Activated CD8-positive, alpha-beta memory T cell treated with anti-CD3 and anti-CD28 coated beads for 1 hour (primary cell): ENCODE measurements at regions not wholly inside any gene's neighbourhood (a gene's known extent, or its start where the extent isn't known, plus 50 kb on each side); places are given as distances from the start of the nearest gene placed in this dataset.
"Not testable (repeated sequence)": the region's sequence is repeated elsewhere in the genome, so short reads cannot be mapped to it uniquely, and the experiment has no call there.

Experiments
- DNase-seq, 2 donors: peaks; one replicate each; pipeline ENCODE4 v3.0.0-alpha.2; 2020; ENCODE audit warnings: low read depth in 1 of 2; ENCODE audit errors: extremely low read depth in 1 of 2

GRCh38 chr3:6249679-6250078, 611.2 kb upstream of the GRM7 start:
- DNase-seq: no peak

DNA sequence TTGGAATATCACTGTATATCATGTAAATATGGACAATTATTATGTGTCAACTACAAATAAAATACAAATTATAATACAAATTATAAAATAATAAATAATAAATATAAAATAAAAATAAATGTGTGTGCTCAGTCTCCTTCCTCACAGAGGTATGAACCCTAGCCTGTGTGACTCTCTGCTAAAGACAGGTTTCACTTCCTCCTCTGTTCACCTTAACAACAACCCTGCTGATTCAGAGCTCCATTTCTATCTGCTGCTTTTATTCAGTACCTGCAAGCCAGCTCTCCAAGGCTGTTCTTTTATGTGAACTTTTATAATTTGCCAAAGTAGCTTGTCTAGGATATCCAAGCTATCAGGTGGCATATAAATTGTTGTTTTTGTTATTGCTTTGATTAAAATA, 610.7 kb upstream of the GRM7 start:
- no peak for DNase-seq

DNA sequence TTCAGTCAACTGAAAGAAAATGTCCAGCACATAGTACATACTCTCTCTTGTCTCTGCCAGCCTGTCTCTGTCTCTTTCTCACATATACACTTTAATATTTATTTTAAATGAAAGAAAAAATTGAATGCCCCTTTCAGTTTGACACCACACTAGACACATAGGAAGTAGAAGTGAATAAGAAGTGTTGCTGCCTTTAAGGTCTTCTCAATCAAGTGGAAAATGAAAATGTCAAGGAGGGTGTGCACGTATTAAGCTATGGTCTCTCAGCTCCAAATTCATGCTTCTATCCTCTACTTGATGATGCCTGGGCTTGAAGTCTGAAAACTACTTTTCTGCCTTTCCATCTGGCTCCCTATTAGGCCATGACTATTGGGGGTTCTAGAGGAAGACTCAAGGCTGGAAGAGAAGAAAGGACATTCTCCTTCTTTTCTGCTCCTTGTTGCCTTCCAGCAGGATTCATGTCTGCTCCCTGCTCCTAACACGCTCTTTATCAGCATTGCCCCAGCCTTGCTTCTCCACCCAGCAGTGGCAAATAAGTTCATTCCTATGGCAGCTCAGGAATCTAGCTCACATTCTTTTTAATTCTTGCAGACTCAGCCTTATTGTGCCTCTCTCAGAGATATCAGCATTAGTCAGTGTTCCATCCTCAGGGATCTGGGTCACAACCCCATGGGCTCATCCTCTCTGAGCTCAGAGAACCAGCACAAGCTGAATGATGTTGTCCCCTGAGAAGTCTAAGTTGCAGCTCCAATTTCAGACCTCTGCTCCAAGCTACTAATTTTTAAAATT, 609.1 kb upstream of the GRM7 start:
- DNase-seq: no peak

GRCh38 chr3:6254490-6254889, 606.4 kb upstream of the GRM7 start:
- DNase-seq: no peak

DNA sequence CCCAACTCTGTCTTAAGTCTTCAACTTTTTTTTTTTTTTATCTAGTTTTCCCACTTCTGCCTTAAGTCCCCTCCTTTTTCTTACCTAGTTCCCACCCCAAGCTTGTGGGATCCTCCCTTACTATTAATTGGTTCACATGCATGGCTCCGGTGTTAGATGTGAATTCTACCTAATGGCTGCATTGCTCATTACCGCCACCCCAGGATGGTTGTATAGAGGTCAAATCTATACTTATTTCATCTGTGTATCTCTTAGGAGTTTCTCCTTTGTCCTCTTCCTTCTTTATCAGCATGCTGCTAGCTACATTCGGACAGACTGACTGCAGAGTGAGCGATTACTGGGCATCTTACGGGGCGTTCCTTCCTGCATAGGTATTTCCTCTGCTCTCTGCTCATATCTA, 605.7 kb upstream of the GRM7 start:
- no peak for DNase-seq

- no peak for DNase-seq
Measured at GRCh38 chr3:6260551-6261191, 600.2 kb upstream of the GRM7 start.

DNA sequence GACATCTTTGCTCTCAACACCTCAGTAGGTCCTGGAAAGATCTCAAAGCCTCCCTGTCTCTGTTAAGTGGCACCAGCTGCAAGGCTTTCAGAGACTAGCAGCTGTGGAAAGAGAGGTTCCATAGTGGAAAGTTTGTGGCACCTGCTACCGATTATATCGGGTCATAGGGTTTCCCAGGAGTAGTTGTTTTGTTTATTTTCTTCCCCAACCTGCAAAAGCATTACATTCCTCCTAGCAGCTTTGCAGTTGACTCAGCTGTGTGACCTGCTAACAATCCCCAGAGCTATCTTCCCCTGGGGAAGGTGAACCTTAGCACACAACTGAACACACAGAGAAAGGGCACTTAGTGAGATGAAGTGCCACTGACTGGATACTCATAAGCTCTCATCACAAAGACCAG, 598.9 kb upstream of the GRM7 start:
- no peak for DNase-seq

GRCh38 chr3:6264036-6264435, 596.9 kb upstream of the GRM7 start:
- no peak for DNase-seq

- DNase-seq: no peak
Measured at GRCh38 chr3:6264906-6265305, 596.0 kb upstream of the GRM7 start.

DNA sequence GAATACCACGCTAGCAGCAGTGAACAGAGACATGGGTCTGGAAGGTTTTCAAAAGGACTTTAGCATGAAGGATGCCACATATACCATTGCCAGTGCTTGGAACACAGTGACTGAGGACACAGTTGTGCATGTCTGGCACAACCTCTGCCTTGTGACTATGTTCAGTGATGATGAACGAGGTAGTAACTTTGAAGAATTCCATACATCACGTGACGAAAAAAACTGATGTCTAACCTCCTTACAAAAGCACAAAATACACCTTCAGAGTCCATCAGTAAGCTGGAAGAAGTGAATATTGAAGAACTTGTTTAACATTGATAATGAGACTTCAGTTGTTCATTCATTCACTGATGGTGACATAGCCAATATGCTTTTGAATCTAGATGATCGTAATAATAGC, 594.8 kb upstream of the GRM7 start:
- DNase-seq: no peak

GRCh38 chr3:6273878-6274277, 587.0 kb upstream of the GRM7 start:
- no peak for DNase-seq

- DNase-seq: no peak
Measured at GRCh38 chr3:6281662-6282061, 579.3 kb upstream of the GRM7 start.

DNA sequence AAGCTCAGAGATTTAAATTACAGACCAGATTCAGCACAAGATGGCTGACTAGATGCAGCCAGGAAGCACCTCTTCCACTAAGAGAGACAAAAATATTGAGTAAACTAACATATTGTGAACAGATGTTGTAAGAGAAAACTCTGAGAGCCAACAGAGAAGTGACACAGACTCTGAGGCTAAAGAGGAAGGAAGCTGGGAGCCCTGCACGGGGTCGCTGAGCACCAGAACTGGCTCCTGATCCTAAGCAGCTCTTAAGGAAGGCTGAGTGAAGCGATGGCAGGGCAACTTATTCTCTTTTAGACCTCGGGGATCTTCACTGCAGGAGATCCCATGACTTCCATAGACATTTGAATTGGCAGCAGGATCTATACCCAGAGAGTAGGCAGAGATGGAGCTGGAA, 578.0 kb upstream of the GRM7 start:
- DNase-seq: no peak

DNA sequence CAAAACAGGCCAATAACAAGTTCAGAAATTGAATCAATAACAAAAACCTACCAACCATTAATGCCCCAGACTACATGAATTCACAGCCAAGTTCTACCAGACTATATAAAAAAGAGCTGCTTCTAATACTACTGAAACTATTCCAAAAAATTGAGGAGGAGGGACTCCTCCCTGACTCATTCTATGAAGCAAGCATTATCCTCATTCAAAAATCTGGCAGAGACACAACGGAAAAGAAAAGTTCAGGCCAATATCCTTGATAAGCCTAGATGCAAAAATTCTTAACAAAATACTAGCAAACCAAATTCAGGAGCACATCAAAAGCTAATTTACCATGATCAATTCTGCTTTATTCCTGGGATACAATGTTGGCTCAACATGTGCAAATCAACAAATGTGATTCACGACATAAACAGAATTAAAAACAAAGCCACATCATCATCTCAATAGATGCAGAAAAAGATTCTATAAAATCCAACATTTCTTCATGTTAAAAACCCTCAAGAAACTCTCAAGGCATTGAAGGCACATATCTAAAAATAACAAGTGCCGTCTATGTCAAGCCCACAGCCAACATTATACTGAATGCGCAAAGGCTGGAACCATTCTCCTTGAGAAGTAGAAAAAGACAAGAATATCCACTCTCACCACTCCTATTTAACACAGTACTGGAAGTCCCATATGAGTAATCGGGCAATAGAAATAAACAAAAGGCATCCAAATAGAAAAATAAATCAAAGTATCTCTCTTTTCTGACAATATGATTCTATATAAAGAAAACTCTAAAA, 573.6 kb upstream of the GRM7 start:
- DNase-seq: no peak

- DNase-seq: no peak
Measured at GRCh38 chr3:6301626-6302025, 559.3 kb upstream of the GRM7 start.

GRCh38 chr3:6315906-6316305, 545.0 kb upstream of the GRM7 start:
- no peak for DNase-seq

GRCh38 chr3:6321999-6322398, 538.9 kb upstream of the GRM7 start:
- DNase-seq: no peak

DNA sequence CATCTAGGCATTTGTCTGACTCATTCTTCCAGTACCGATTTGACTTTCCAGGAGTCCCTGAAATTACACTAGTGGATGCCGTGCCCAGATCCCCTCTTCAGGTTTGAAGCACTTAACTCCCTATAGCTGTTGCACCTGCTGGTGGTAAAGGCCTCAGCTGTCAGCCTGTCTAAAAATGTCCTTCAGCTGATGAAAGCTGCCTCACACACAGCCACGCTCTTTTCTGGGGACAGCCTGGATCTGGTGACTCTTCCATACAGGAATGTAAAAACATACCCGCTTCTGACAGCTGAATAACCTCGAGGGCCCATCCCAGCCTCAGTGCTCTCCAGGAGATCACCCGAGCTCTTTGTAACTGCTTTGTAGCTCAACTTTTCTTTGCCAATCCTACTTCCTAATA, 534.1 kb upstream of the GRM7 start:
- DNase-seq: no peak

DNA sequence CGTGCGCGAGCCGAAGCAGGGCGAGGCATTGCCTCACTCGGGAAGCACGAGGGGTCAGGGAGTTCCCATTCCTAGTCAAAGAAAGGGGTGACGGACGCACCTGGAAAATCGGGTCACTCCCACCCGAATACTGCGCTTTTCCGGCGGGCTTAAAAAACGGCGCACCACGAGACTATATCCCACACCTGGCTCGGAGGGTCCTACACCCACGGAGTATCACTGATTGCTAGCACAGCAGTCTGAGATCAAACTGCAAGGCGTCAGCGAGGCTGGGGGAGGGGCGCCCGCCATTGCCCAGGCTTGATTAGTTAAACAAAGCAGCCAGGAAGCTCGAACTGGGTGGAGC, 520.0 kb upstream of the GRM7 start:
- not testable (repeated sequence) for DNase-seq

DNA sequence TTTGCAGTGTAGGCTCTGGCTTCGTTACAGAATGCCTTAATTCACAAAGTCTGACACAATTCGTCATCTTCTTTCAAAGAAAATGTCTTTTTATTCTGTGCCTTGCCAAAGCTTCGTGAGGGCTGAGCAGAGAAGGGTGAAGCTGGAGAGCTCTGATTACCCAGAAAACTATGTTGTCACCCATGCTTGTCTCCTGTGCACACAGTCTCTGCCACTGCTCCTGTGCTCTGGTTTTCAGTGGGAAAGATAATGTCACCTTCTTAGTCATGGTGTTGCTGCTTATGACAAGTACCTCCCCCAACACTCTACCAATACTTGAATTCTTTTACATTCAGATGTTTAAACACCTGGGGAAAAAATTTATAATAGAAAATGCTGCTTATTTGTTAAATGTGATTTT, 509.2 kb upstream of the GRM7 start:
- no peak for DNase-seq

GRCh38 chr3:6354653-6355052, 506.3 kb upstream of the GRM7 start:
- no peak for DNase-seq

DNA sequence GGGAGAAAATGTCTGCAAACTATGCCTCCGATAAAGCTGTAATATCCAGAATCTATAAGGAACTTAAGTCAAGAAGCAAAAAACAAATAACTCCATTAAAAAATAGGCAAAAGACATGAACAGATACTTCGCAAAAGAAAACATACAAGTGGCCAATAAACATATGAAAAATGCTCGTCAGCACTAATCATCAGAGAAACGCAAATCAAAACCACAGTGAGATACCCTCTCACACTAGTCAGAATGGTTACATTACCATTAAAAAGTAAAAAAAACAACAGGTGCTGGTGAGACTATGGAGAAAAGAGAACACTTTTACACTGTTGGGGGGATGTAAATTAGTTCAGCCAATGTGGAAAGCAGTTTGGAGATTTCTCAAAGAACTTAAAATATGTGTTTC, 498.5 kb upstream of the GRM7 start:
- DNase-seq: no peak
